ENCODE measurements at regions not wholly inside any gene's neighbourhood (a gene's known extent, or its start where the extent isn't known, plus 50 kb on each side); places are given as distances from the start of the nearest gene placed in this dataset.

- no peak for FAIRE-seq
These were observed 441.4 kb upstream of the CELF4 start for GRCh38 chr18:38007026-38007425.

- FAIRE-seq: no peak
These were observed 440.9 kb upstream of the CELF4 start for GRCh38 chr18:38006541-38006940.

GRCh38 chr18:37997695-37998094 lies 432.1 kb upstream of the CELF4 start:
- FAIRE-seq: no peak

GRCh38 chr18:37987901-37988300 lies 422.3 kb upstream of the CELF4 start:
- no peak for FAIRE-seq

GRCh38 chr18:37986665-37987064 lies 421.1 kb upstream of the CELF4 start:
- no peak for FAIRE-seq

- FAIRE-seq: no peak
These were observed 419.5 kb upstream of the CELF4 start for GRCh38 chr18:37985126-37985525.

GRCh38 chr18:37980556-37980955 lies 415.0 kb upstream of the CELF4 start:
- no peak for FAIRE-seq

GRCh38 chr18:37975446-37975845 lies 409.8 kb upstream of the CELF4 start:
- no peak for FAIRE-seq

- FAIRE-seq: no peak
These were observed 401.7 kb upstream of the CELF4 start for GRCh38 chr18:37967261-37967660.

GRCh38 chr18:37965572-37965970 lies 400.0 kb upstream of the CELF4 start:
- FAIRE-seq: no peak

GRCh38 chr18:37964885-37965571 lies 399.4 kb upstream of the CELF4 start:
- FAIRE-seq: no peak

- no peak for FAIRE-seq
These were observed 398.2 kb upstream of the CELF4 start for GRCh38 chr18:37963837-37964236.

GRCh38 chr18:37962316-37962966 lies 396.8 kb upstream of the CELF4 start:
- no peak for FAIRE-seq

- no peak for FAIRE-seq
These were observed 392.9 kb upstream of the CELF4 start for GRCh38 chr18:37958499-37958898.

GRCh38 chr18:37956902-37957301 lies 391.3 kb upstream of the CELF4 start:
- no peak for FAIRE-seq

GRCh38 chr18:37956020-37956419 lies 390.4 kb upstream of the CELF4 start:
- FAIRE-seq: no peak

- no peak for FAIRE-seq
These were observed 389.6 kb upstream of the CELF4 start for GRCh38 chr18:37955201-37955600.

- FAIRE-seq: no peak
These were observed 388.3 kb upstream of the CELF4 start for GRCh38 chr18:37953876-37954275.

- FAIRE-seq: no peak
These were observed 382.9 kb upstream of the CELF4 start for GRCh38 chr18:37948471-37948870.

- no peak for FAIRE-seq
These were observed 380.7 kb upstream of the CELF4 start for GRCh38 chr18:37946324-37946723.

- no peak for FAIRE-seq
These were observed 379.2 kb upstream of the CELF4 start for GRCh38 chr18:37944700-37945270.

GRCh38 chr18:37937287-37937686 lies 371.7 kb upstream of the CELF4 start:
- FAIRE-seq: no peak

GRCh38 chr18:37935086-37935485 lies 369.5 kb upstream of the CELF4 start:
- no peak for FAIRE-seq

- no peak for FAIRE-seq
These were observed 365.0 kb upstream of the CELF4 start for GRCh38 chr18:37930640-37931039.

- FAIRE-seq: no peak
These were observed 356.6 kb upstream of the CELF4 start for GRCh38 chr18:37922162-37922561.

Measured in TTC549 (cell line).